ENCODE measurements at regions not wholly inside any gene's neighbourhood (a gene's known extent, or its start where the extent isn't known, plus 50 kb on each side); places are given as distances from the start of the nearest gene placed in this dataset.

DNA sequence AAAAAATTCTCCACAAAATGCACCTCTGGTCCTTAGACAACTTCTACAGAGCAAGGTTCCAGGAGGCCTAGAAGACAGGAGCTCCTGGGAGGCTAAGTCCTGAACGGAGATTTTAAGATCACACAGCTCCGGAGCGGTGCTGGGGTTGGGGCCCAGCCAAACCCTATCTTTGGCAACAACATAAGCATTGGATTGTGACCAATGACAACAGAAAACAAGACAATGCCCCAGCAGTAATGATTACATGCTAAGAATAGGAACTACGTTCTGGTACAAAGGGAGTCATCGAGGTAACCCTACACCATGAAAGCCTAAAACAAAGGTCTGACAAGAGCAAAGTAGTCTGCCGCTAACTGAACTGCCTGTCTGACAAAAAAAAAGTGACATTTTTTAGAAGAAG lies 171.2 kb downstream of the CMPK2 start:
- Mint-ChIP-seq H3K36me3 (ENCODE audit: low read depth, unreplicated experiment) (no peaks in the 10 kb centered on the region), H3K9me3 (ENCODE audit: unreplicated experiment) (no peaks in the 10 kb centered on the region), H3K27me3 (ENCODE audit: low read depth, unreplicated experiment) (no peaks in the 10 kb centered on the region), H3K4me1 (ENCODE audit: low read depth, unreplicated experiment) (no peaks in the 10 kb centered on the region), H3K27ac (ENCODE audit: unreplicated experiment) (no peak overlapping the region), H3K4me3 (ENCODE audit: unreplicated experiment) (no peak overlapping the region)
- no peaks in the 10 kb centered on the region for H3K36me3 ChIP-seq (ENCODE audit: insufficient read depth, low read length)
- no peaks in the 10 kb centered on the region for H3K27me3 ChIP-seq (ENCODE audit: insufficient read depth, low read length)
- no peaks in the 10 kb centered on the region for H3K4me1 ChIP-seq (ENCODE audit: insufficient read depth, low read length)
- no peaks in the 10 kb centered on the region for H3K79me2 ChIP-seq (ENCODE audit: insufficient read depth, low read length)
- TF ChIP-seq, protein P1, sequence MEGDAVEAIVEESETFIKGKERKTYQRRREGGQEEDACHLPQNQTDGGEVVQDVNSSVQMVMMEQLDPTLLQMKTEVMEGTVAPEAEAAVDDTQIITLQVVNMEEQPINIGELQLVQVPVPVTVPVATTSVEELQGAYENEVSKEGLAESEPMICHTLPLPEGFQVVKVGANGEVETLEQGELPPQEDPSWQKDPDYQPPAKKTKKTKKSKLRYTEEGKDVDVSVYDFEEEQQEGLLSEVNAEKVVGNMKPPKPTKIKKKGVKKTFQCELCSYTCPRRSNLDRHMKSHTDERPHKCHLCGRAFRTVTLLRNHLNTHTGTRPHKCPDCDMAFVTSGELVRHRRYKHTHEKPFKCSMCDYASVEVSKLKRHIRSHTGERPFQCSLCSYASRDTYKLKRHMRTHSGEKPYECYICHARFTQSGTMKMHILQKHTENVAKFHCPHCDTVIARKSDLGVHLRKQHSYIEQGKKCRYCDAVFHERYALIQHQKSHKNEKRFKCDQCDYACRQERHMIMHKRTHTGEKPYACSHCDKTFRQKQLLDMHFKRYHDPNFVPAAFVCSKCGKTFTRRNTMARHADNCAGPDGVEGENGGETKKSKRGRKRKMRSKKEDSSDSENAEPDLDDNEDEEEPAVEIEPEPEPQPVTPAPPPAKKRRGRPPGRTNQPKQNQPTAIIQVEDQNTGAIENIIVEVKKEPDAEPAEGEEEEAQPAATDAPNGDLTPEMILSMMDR (IDR thresholded peaks at IDR 0.05; ENCODE audit: insufficient read depth, low read depth, low read length) = no peak
- H3K4me2 ChIP-seq (ENCODE audit: low read length) = peak overlapping the region; percentile 2
- no peak for FAIRE-seq
- H3K9ac ChIP-seq (ENCODE audit: low read length) = no peak overlapping the region
- H3K27ac ChIP-seq (ENCODE audit: low read depth, low read length) = no peak overlapping the region
- H4K20me1 ChIP-seq (ENCODE audit: insufficient read depth, low read length) = no peaks in the 10 kb centered on the region
- H2AFZ ChIP-seq (ENCODE audit: low read depth, low read length) = no peak overlapping the region
- H3K4me3 ChIP-seq (ENCODE audit: insufficient read depth, low read depth, low read length) = no peak overlapping the region
- no peaks in the 10 kb centered on the region for H3K9me3 ChIP-seq (ENCODE audit: insufficient read depth, low read depth, low read length)
- DNase-seq (ENCODE audit: low read depth) = peak; percentile 73

DNA sequence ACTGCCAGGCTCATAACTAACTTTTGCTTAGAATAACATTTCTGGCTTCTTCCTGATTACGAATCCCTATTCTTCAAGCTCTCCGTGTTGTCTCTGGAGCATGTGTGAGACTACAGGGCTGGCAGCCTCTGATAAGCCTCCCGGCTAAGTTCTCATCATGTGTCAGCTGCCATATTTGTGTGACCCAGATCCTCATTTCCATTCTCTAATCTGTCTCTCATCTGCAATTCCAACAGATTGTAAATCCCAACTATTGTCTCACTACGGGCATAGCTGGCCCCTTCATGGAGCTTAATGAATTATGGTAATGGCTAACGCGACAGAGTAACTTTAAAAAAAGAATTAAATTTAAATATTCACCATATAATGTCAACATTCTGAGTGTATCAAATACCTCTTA lies 165.4 kb downstream of the CMPK2 start:
- Histone ChIP-seq H3K4me3 (ENCODE audit: insufficient read depth, low read depth, low read length) (no peak overlapping the region), H3K4me2 (ENCODE audit: low read length) (no peak overlapping the region), H3K27ac (ENCODE audit: low read depth, low read length) (no peak overlapping the region), H3K9me3 (ENCODE audit: insufficient read depth, low read depth, low read length) (no peaks in the 10 kb centered on the region), H3K36me3 (ENCODE audit: insufficient read depth, low read length) (no peaks in the 10 kb centered on the region), H3K4me1 (ENCODE audit: insufficient read depth, low read length) (no peaks in the 10 kb centered on the region), H2AFZ (ENCODE audit: low read depth, low read length) (no peak overlapping the region), H3K9ac (ENCODE audit: low read length) (no peak overlapping the region), H3K27me3 (ENCODE audit: insufficient read depth, low read length) (no peaks in the 10 kb centered on the region), H3K79me2 (ENCODE audit: insufficient read depth, low read length) (no peaks in the 10 kb centered on the region), H4K20me1 (ENCODE audit: insufficient read depth, low read length) (no peaks in the 10 kb centered on the region)
- H3K4me3 Mint-ChIP-seq (ENCODE audit: unreplicated experiment) = no peak overlapping the region
- H3K4me1 Mint-ChIP-seq (ENCODE audit: low read depth, unreplicated experiment) = no peaks in the 10 kb centered on the region
- H3K27me3 Mint-ChIP-seq (ENCODE audit: low read depth, unreplicated experiment) = no peaks in the 10 kb centered on the region
- no peak for TF ChIP-seq EZH2 (IDR thresholded peaks at IDR 0.05; ENCODE audit: insufficient read depth, low read length)
- TF ChIP-seq, protein P1 (IDR thresholded peaks at IDR 0.05; ENCODE audit: insufficient read depth, low read depth, low read length) = no peak
- peaks cover 2% of the 10 kb centered on the region for H3K9me3 Mint-ChIP-seq (ENCODE audit: unreplicated experiment)
- DNase-seq (ENCODE audit: low read depth) (no peak), FAIRE-seq (no peak)
- H3K27ac Mint-ChIP-seq (ENCODE audit: unreplicated experiment) = no peak overlapping the region
- H3K36me3 Mint-ChIP-seq (ENCODE audit: low read depth, unreplicated experiment) = no peaks in the 10 kb centered on the region

DNA sequence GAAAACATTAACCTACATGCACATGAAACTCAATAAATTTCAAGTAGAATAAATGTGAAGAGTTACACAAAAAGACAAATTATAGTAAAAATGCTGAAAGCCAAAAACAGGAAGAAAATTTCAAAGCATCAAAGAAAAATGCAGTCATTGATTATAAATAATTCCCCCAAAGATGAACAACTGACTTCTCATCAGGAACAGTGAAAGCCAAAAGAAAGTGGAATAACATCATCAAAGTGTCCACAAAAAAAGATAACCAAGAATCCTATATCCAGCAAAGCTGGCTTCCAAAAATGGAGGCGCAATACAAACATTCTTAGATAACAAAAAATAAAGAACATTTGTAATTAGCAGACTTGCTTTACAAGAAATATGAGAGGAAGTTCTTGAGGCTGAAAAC lies 161.6 kb downstream of the CMPK2 start:
- Histone ChIP-seq H3K9me3 (ENCODE audit: insufficient read depth, low read depth, low read length) (no peaks in the 10 kb centered on the region), H3K4me3 (ENCODE audit: insufficient read depth, low read depth, low read length) (no peak overlapping the region), H3K36me3 (ENCODE audit: insufficient read depth, low read length) (no peaks in the 10 kb centered on the region), H4K20me1 (ENCODE audit: insufficient read depth, low read length) (no peaks in the 10 kb centered on the region), H3K79me2 (ENCODE audit: insufficient read depth, low read length) (no peaks in the 10 kb centered on the region), H3K27ac (ENCODE audit: low read depth, low read length) (no peak overlapping the region), H3K4me1 (ENCODE audit: insufficient read depth, low read length) (no peaks in the 10 kb centered on the region), H3K4me2 (ENCODE audit: low read length) (no peak overlapping the region), H2AFZ (ENCODE audit: low read depth, low read length) (no peak overlapping the region), H3K27me3 (ENCODE audit: insufficient read depth, low read length) (no peaks in the 10 kb centered on the region), H3K9ac (ENCODE audit: low read length) (no peak overlapping the region)
- no peak overlapping the region for H3K27ac Mint-ChIP-seq (ENCODE audit: unreplicated experiment)
- no peak overlapping the region for H3K4me3 Mint-ChIP-seq (ENCODE audit: unreplicated experiment)
- no peak for DNase-seq (ENCODE audit: low read depth)
- no peaks in the 10 kb centered on the region for H3K27me3 Mint-ChIP-seq (ENCODE audit: low read depth, unreplicated experiment)
- H3K4me1 Mint-ChIP-seq (ENCODE audit: low read depth, unreplicated experiment) = no peaks in the 10 kb centered on the region
- H3K36me3 Mint-ChIP-seq (ENCODE audit: low read depth, unreplicated experiment) = no peaks in the 10 kb centered on the region
- H3K9me3 Mint-ChIP-seq (ENCODE audit: unreplicated experiment) = peaks cover 2% of the 10 kb centered on the region
- TF ChIP-seq, protein P1 (IDR thresholded peaks at IDR 0.05; ENCODE audit: insufficient read depth, low read depth, low read length) = no peak
- TF ChIP-seq EZH2 (IDR thresholded peaks at IDR 0.05; ENCODE audit: insufficient read depth, low read length) = no peak
- no peak for FAIRE-seq
